Activated CD4-positive, alpha-beta T cell treated with anti-CD3 and anti-CD28 coated beads, Interleukin-2, amount 10 ng/mL, durations not matched to agents 24 days and 14 days (primary cell): ENCODE measurements at regions not wholly inside any gene's neighbourhood (a gene's known extent, or its start where the extent isn't known, plus 50 kb on each side); places are given as distances from the start of the nearest gene placed in this dataset.

Experiments used
- DNase-seq: peaks from one replicate; pipeline ENCODE4 v3.0.0; 2022
- H3K27ac Mint-ChIP-seq: one replicate; pipeline ENCODE4 v1.8.0; 2022; ENCODE audit warnings: mild to moderate bottlenecking, mixed read lengths
- H3K27me3 Mint-ChIP-seq: one replicate; pipeline ENCODE4 v1.8.0; 2022; ENCODE audit warnings: mixed read lengths
- H3K36me3 Mint-ChIP-seq: one replicate; pipeline ENCODE4 v1.8.0; 2022; ENCODE audit warnings: low read depth, mild to moderate bottlenecking, mixed read lengths
- H3K4me1 Mint-ChIP-seq: one replicate; pipeline ENCODE4 v1.8.0; 2021; ENCODE audit warnings: mixed read lengths
- H3K4me3 Mint-ChIP-seq: one replicate; pipeline ENCODE4 v1.8.0; 2022; ENCODE audit warnings: mild to moderate bottlenecking, moderate library complexity, mixed read lengths
- H3K9me3 Mint-ChIP-seq: one replicate; pipeline ENCODE4 v1.8.0; 2021; ENCODE audit warnings: mixed read lengths
- intact Hi-C: fragments of 100-400 bp; cut with micrococcal nuclease; formaldehyde crosslinking; loops from one replicate; pipeline ENCODE4 v1.15.1; 2023

GRCh38 chr2:174022431-174022830 is 57.3 kb upstream of the SP3 start:
- H3K27ac Mint-ChIP-seq, result no peak overlapping the region

GRCh38 chr2:174020926-174021662 is 55.9 kb upstream of the SP3 start:
- Mint-ChIP-seq H3K27me3 (peaks cover 9% of the 10 kb centered on the region), H3K4me1 (peaks cover 15% of the 10 kb centered on the region), H3K36me3 (no peaks in the 10 kb centered on the region), H3K4me3 (no peak overlapping the region), H3K27ac (no peak overlapping the region), H3K9me3 (no peaks in the 10 kb centered on the region)
- no peak for DNase-seq
- intact Hi-C loops, result loop anchor here (5.0 kb wide), 1 partner anchor 44 kb away; no protein-coding TSS in a partner anchor

More at GRCh38 chr2:174022431-174022830, 57.3 kb upstream of the SP3 start:
- H3K27me3 Mint-ChIP-seq, result peaks cover 7% of the 10 kb centered on the region
- DNase-seq, result no peak
- no peaks in the 10 kb centered on the region for H3K9me3 Mint-ChIP-seq
- no peak overlapping the region for H3K4me3 Mint-ChIP-seq
- H3K4me1 Mint-ChIP-seq, result peaks cover 13% of the 10 kb centered on the region
- intact Hi-C loops, result loop anchor here (5.0 kb wide), 1 partner anchor 45 kb away; no protein-coding TSS in a partner anchor
- no peaks in the 10 kb centered on the region for H3K36me3 Mint-ChIP-seq

GRCh38 chr2:174020026-174020425 is 54.9 kb upstream of the SP3 start:
- H3K9me3 Mint-ChIP-seq, result no peaks in the 10 kb centered on the region
- intact Hi-C loops, result loop anchor here (5.0 kb wide), 1 partner anchor 43 kb away; no protein-coding TSS in a partner anchor
- H3K4me1 Mint-ChIP-seq, result peaks cover 15% of the 10 kb centered on the region
- no peak for DNase-seq
- H3K27ac Mint-ChIP-seq, result no peak overlapping the region
- H3K27me3 Mint-ChIP-seq, result peaks cover 9% of the 10 kb centered on the region
- H3K4me3 Mint-ChIP-seq, result no peak overlapping the region
- no peaks in the 10 kb centered on the region for H3K36me3 Mint-ChIP-seq

GRCh38 chr2:174016447-174016846 is 51.3 kb upstream of the SP3 start:
- Mint-ChIP-seq H3K4me3 (no peak overlapping the region), H3K27me3 (peaks cover 19% of the 10 kb centered on the region), H3K4me1 (peaks cover 12% of the 10 kb centered on the region), H3K9me3 (no peaks in the 10 kb centered on the region), H3K27ac (no peak overlapping the region), H3K36me3 (no peaks in the 10 kb centered on the region)
- intact Hi-C loops, result no loop called here
- DNase-seq, result no peak

- Mint-ChIP-seq H3K4me1 (peaks cover 9% of the 10 kb centered on the region), H3K9me3 (no peaks in the 10 kb centered on the region), H3K4me3 (no peak overlapping the region), H3K27ac (no peak overlapping the region), H3K27me3 (peaks cover 20% of the 10 kb centered on the region), H3K36me3 (no peaks in the 10 kb centered on the region)
- DNase-seq, result no peak
- intact Hi-C loops, result no loop called here
Observed at GRCh38 chr2:174015428-174015827, 50.3 kb upstream of the SP3 start.
